Adrenal gland (tissue), 9 donors: ENCODE measurements at regions not wholly inside any gene's neighbourhood (a gene's known extent, or its start where the extent isn't known, plus 50 kb on each side); places are given as distances from the start of the nearest gene placed in this dataset.

Experiments
- DNase-seq, 7 donors: peaks; one replicate each; pipeline ENCODE4 v3.0.0-alpha.2; 2019 to 2020
- H3K27ac ChIP-seq, 5 donors: fragments of 200-600 bp; sonication (generic) in 4 of 5; 1 replicate in 3 of 5; 2 replicates in 2 of 5; pipeline versions ENCODE4 v1.5.1 to v1.8.0; 2016 to 2020; ENCODE audit warnings: mild to moderate bottlenecking in 1 of 5
- H3K27me3 ChIP-seq: fragments of 200-600 bp; 2 replicates; pipeline ENCODE4 v1.8.0; 2021
- H3K36me3 ChIP-seq, 2 donors: fragments of 200-600 bp; replicated peaks in 1 of 2; 1 replicate in 1 of 2; 2 replicates in 1 of 2; pipeline versions ENCODE4 v1.5.1 to v1.8.0; 2018 to 2022
- H3K4me1 ChIP-seq, 2 donors: fragments of 200-600 bp; replicated peaks in 1 of 2; 1 replicate in 1 of 2; 2 replicates in 1 of 2; pipeline versions ENCODE4 v1.5.1 to v1.8.0; 2018 to 2021
- H3K4me3 ChIP-seq, 4 donors: fragments of 200-600 bp; sonication (generic) in 3 of 4; one replicate each; pipeline ENCODE4 v1.5.1; 2016 to 2018
- H3K9me3 ChIP-seq, 3 donors: fragments of 200-600 bp; sonication (generic) in 1 of 3; replicated peaks in 1 of 3; 1 replicate in 2 of 3; 2 replicates in 1 of 3; pipeline versions ENCODE4 v1.5.1 to v1.8.0; 2016 to 2021
- CTCF ChIP-seq, 6 experiments: fragments of 450-650 bp in 4 of 6; fragments of 200-600 bp in 2 of 6; sonication (generic) in 1 of 6; IDR thresholded peaks; 1 replicate in 5 of 6; 2 replicates in 1 of 6; pipeline versions ENCODE4 v1.5.1 to v1.8.0; 2016 to 2021; ENCODE audit warnings: antibody characterized with exemption in 6 of 6, mild to moderate bottlenecking in 2 of 6, moderate library complexity in 1 of 6
- POLR2A ChIP-seq, 2 donors: fragments of 450-650 bp; IDR thresholded peaks; one replicate each; pipeline ENCODE4 v1.6.1; 2017; ENCODE audit warnings: antibody characterized with exemption in 2 of 2, mild to moderate bottlenecking in 2 of 2, moderate library complexity in 1 of 2
- WGBS, 4 donors: extraction: QIAGEN DNeasy Blood & Tissue Kit in 2 of 4; methylation state at CpG; one replicate each; pipeline versions ENCODE4 v1.1.5 to v1.1.7; 2013 to 2017; 5-methylcytosine and 5-hydroxymethylcytosine counted together
- intact Hi-C, 2 donors: fragments of 100-400 bp; cut with DNase I; formaldehyde crosslinking; loops; one replicate each; pipeline versions ENCODE4 v1.14.1 to v1.15.0; 2022 to 2023
- donor health status: healthy with polysubstance abuse.
- donor health status: Bipolar disorder and iron deficiency.
- donor health status: DM: yes; HTN: yes; CAD: no.
- donor health status: DM: no; HTN: no; CAD: no.
- donor health status: DM: no; HTN: no; CAD: no.

DNA sequence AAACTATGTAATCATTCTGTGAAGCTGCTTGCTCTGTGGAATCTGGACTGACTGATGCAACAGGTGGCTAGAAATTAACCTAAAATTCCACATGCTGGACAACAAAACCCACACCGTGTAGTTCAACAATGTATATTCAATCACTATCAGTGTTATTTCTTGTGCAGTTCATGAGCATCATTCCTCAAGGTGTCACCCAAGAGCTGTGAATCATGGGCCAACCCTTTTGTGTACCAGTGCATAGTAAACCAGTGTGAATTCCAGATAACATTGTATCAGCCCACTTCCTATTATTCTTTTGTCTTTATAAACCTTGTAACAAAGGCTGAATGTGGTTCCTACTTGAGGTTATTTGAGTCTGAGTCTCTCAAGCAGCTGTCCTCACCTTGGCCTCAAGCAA is 905.2 kb upstream of the ZNF722 start:
- intact Hi-C loops, result no loop called here
- 64 to 93% (median 72%) methylated on average over 1 of the region's 1 CpG for WGBS, 4 donors
- H3K27ac ChIP-seq, result no peak overlapping the region

GRCh38 chr7:63096141-63096540 is 902.5 kb upstream of the ZNF722 start:
- H3K36me3 ChIP-seq, result no peaks in the 10 kb centered on the region
- no peaks in the 10 kb centered on the region for H3K27me3 ChIP-seq
- 78 to 96% (median 78%) methylated on average over 3 of the region's 3 CpGs; no CpG with 5 or more reads in 1 of the 4 donors for WGBS, 4 donors
- intact Hi-C loops, result no loop called here
- TF ChIP-seq CTCF (IDR thresholded peaks at IDR 0.05), result no peak
- no peak for TF ChIP-seq POLR2A (IDR thresholded peaks at IDR 0.05)
- no peak overlapping the region for H3K27ac ChIP-seq
- DNase-seq, result no peak
- H3K9me3 ChIP-seq, result no peaks in the 10 kb centered on the region
- H3K4me1 ChIP-seq, result no peaks in the 10 kb centered on the region
- no peak overlapping the region for H3K4me3 ChIP-seq

More for the DNA sequence above, 905.2 kb upstream of the ZNF722 start:
- no peak for TF ChIP-seq POLR2A (IDR thresholded peaks at IDR 0.05)
- no peak for TF ChIP-seq CTCF (IDR thresholded peaks at IDR 0.05)
- Histone ChIP-seq H3K36me3 (no peaks in the 10 kb centered on the region), H3K9me3 (no peaks in the 10 kb centered on the region), H3K27me3 (no peaks in the 10 kb centered on the region), H3K4me3 (no peak overlapping the region), H3K4me1 (no peaks in the 10 kb centered on the region)
- no peak for DNase-seq

DNA sequence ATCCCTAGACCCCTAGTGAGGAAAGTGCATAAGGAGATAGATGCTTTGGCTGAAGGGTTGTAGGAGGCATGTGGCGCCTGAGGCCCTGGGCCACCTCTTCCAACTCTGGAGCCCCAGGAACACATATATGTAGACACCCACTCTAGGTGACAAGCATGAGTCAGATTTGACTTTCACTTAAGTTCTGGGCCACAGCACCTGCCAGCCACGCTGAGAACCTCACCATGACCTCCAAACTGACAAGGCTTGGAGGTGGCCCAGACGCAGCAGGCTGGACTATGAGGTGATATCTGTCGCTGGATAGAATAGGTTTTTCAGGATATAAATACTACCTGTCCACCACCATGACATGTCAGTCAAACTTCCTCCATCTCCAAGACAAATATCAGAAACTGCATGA is 894.0 kb upstream of the ZNF722 start:
- WGBS, 4 donors, result 64 to 74% (median 69%) methylated on average over 4 of the region's 4 CpGs
- Histone ChIP-seq H3K27me3 (no peaks in the 10 kb centered on the region), H3K4me1 (no peaks in the 10 kb centered on the region), H3K9me3 (no peaks in the 10 kb centered on the region), H3K36me3 (no peaks in the 10 kb centered on the region), H3K4me3 (no peak overlapping the region), H3K27ac (no peak overlapping the region)
- intact Hi-C loops, result no loop called here
- no peak for DNase-seq
- no peak for TF ChIP-seq CTCF (IDR thresholded peaks at IDR 0.05)
- TF ChIP-seq POLR2A (IDR thresholded peaks at IDR 0.05), result no peak

- WGBS, 4 donors, result 73 to 84% (median 76%) methylated on average over 3 to 4 of the region's 4 CpGs
- Histone ChIP-seq H3K4me1 (no peaks in the 10 kb centered on the region), H3K9me3 (no peaks in the 10 kb centered on the region), H3K4me3 (no peak overlapping the region), H3K27me3 (no peaks in the 10 kb centered on the region), H3K36me3 (no peaks in the 10 kb centered on the region), H3K27ac (no peak overlapping the region)
- intact Hi-C loops, result no loop called here
- DNase-seq, result no peak
- TF ChIP-seq POLR2A (IDR thresholded peaks at IDR 0.05), result no peak
- no peak for TF ChIP-seq CTCF (IDR thresholded peaks at IDR 0.05)
Measured at GRCh38 chr7:63105978-63106377, 892.7 kb upstream of the ZNF722 start.
